ENCODE measurements at regions not wholly inside any gene's neighbourhood (a gene's known extent, or its start where the extent isn't known, plus 50 kb on each side); places are given as distances from the start of the nearest gene placed in this dataset.

- ChIA-PET CTCF (no interaction called here), POLR2A (no interaction called here)
- Histone ChIP-seq H4K20me1 (replicated peaks; ENCODE audit: control insufficient read depth, extremely low read depth, insufficient read depth, low read length) (no peaks in the 10 kb centered on the region), H3K4me2 (ENCODE audit: insufficient read depth, low read length) (no peak overlapping the region), H3K27ac (ENCODE audit: insufficient read depth, low read depth, low read length) (no peak overlapping the region), H3K9ac (replicated peaks; ENCODE audit: extremely low read depth, insufficient read depth, low read length) (no peak overlapping the region), H3K27me3 (ENCODE audit: control insufficient read depth in 2 of 2, insufficient read depth in 2 of 2, low read length in 2 of 2) (no peaks in the 10 kb centered on the region), H3K9me1 (replicated peaks; ENCODE audit: control insufficient read depth, extremely low read depth, insufficient read depth, low read length) (no peaks in the 10 kb centered on the region), H3K4me3 (replicated peaks in 1 of 3; ENCODE audit: insufficient read depth in 1 of 3, low read depth in 1 of 3, low read length in 3 of 3) (no peak overlapping the region), H2AFZ (ENCODE audit: low read depth, low read length) (no peak overlapping the region), H3K9me3 (replicated peaks; ENCODE audit: control insufficient read depth, insufficient read depth, low read length) (no peaks in the 10 kb centered on the region), H3K79me2 (ENCODE audit: control insufficient read depth, insufficient read depth, low read length) (no peaks in the 10 kb centered on the region), H3K36me3 (ENCODE audit: control insufficient read depth in 2 of 2, extremely low read depth in 1 of 2, insufficient read depth in 2 of 2, low read length in 2 of 2) (no peaks in the 10 kb centered on the region), H3K4me1 (ENCODE audit: control insufficient read depth, extremely low read depth, insufficient read depth, low read length) (no peaks in the 10 kb centered on the region)
- DNase-seq (ENCODE audit: low read depth, low spot score), result no peak
- no TSS peak for BruUV-seq (replicated peaks)
- FAIRE-seq, result no peak
- TF ChIP-seq CTCF (IDR thresholded peaks at IDR 0.05; ENCODE audit: extremely low read depth in 1 of 2, insufficient read depth in 1 of 2, low read depth in 1 of 2, low read length in 2 of 2), result no peak
- no peak for TF ChIP-seq POLR2A (IDR thresholded peaks at IDR 0.05; ENCODE audit: low read depth, low read length)
- no peak for TF ChIP-seq GATA2 (IDR thresholded peaks at IDR 0.05; ENCODE audit: insufficient read depth, insufficient read length, low read depth, low read length)
- TF ChIP-seq FOS (IDR thresholded peaks at IDR 0.05; ENCODE audit: borderline replicate concordance, insufficient read depth, low read length), result no peak
- no peak for TF ChIP-seq EZH2 (IDR thresholded peaks at IDR 0.05; ENCODE audit: borderline replicate concordance, low read depth, low read length, severe bottlenecking)
- no peak for TF ChIP-seq MYC (IDR thresholded peaks at IDR 0.05; ENCODE audit: low read depth, low read length)
- no peak for TF ChIP-seq JUN (IDR thresholded peaks at IDR 0.05; ENCODE audit: borderline replicate concordance, insufficient read depth, insufficient read length, low read depth)
- no peak for TF ChIP-seq MAX (IDR thresholded peaks at IDR 0.05; ENCODE audit: insufficient read depth, insufficient read length)
- no peak for TF ChIP-seq POLR2AphosphoS5 (IDR thresholded peaks at IDR 0.05; ENCODE audit: insufficient read depth, low read depth, low read length)
- dilution Hi-C loops (cut with MboI; ENCODE audit: extremely low pct_ligation_motif_present, low sequenced_read_pairs), result no loop called here
- intact Hi-C loops (cut with micrococcal nuclease), result no loop called here
Observed at GRCh38 chr4:108502356-108502755, 118.0 kb upstream of the RPL34 start.

Data from endothelial cell of umbilical vein (primary cell).